ENCODE measurements at regions not wholly inside any gene's neighbourhood (a gene's known extent, or its start where the extent isn't known, plus 50 kb on each side); places are given as distances from the start of the nearest gene placed in this dataset.
"Not testable (repeated sequence)": the region's sequence is repeated elsewhere in the genome, so short reads cannot be mapped to it uniquely, and the experiment has no call there.

GRCh38 chr21:35281956-35282355, 232.9 kb upstream of the RUNX1 start:
- DNase-seq: no peak

- no peak for DNase-seq
Measured at GRCh38 chr21:35280231-35280630, 231.1 kb upstream of the RUNX1 start.

DNA sequence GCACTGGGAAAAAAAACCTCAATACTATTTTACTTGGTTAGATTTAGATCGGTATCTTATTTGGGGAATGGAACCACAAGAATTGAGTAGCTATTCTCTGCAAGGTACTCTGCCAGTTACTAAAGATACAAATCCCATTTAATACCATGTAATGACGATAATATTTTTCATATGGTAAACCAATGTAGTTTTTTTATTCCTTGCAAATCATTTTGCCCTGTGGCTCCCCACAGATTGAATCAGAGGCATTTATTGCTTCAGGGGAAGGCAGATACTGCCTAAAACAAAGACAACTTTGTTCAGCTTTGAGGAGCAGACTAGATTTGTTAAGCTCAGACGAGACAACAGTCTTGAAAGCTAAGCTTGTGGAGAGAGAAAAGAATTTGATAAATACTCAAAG, 226.7 kb upstream of the RUNX1 start:
- no peak for DNase-seq

- DNase-seq: no peak
Measured at GRCh38 chr21:35274923-35275322, 225.8 kb upstream of the RUNX1 start.

DNA sequence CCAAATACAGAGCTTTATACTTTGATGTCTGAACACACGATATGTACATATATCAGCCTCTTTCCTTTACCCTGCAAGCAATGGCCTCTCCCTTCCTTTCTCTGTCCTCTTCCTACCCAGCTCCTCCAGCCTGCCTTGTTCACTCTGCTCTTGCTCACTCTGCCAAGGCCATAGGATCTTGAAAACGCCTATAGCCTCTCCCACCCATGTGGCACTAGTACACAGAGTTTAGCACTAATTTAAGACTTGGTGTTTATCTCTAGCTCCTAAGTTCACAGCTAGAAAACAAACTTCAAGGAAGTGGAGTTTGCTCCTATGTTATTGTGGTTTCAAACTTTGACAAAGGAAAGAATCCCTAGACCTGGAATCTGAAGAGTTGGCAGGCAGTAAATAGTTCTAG, 225.0 kb upstream of the RUNX1 start:
- no peak for DNase-seq

DNA sequence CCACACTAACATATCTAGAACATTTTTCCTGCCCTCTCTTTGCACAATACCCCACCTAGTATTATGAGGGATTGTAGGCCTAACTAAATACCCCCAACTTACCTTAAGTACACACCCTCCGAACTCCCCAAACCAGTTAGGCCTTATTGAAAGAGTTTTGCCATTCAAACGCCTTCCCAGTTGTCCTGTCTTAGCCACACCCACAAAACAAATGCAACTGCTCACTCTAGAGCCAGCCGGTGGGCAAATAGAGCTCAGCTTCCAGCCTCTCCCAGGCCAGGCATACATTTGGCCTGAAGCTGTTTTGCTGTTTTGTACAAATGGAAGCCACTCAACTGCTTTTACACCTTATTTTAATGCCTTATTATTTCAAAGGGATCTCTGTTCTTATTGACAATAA, 224.2 kb upstream of the RUNX1 start:
- DNase-seq: peak; percentile 15

DNA sequence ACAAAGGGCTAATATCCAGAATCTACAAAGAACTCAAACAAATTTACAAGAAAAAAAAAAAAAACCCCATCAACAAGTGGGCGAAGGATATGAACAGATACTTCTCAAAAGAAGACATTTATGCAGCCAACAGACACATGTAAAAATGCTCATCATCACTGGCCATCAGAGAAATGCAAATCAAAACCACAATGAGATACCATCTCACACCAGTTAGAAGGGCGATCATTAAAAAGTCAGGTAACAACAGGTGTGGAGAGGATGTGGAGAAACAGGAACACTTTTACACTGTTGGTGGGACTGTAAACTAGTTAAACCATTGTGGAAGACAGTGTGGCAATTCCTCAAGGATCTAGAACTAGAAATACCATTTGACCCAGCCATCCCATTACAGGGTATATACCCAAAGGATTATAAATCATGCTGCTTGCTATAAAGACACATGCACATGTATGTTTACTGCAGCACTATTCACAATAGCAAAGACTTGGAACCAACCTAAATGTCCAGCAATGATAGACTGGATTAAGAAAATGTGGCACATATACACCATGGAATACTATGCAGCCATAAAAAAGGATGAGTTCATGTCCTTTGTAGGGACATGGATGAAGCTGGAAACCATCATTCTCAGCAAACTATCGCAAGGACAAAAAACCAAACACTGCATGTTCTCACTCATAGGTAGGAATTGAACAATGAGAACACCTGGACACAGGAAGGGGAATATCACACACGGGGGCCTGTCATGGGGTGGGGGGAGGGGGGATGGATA, 222.4 kb upstream of the RUNX1 start:
- DNase-seq: not testable (repeated sequence)

GRCh38 chr21:35268817-35269216, 219.7 kb upstream of the RUNX1 start:
- DNase-seq: no peak

GRCh38 chr21:35268261-35268660, 219.2 kb upstream of the RUNX1 start:
- DNase-seq: no peak

- no peak for DNase-seq
Measured at GRCh38 chr21:35266546-35266945, 217.4 kb upstream of the RUNX1 start.

- no peak for DNase-seq
Measured at GRCh38 chr21:35265170-35265877, 216.2 kb upstream of the RUNX1 start.

- DNase-seq: no peak
Measured at GRCh38 chr21:35259457-35259856, 210.4 kb upstream of the RUNX1 start.

DNA sequence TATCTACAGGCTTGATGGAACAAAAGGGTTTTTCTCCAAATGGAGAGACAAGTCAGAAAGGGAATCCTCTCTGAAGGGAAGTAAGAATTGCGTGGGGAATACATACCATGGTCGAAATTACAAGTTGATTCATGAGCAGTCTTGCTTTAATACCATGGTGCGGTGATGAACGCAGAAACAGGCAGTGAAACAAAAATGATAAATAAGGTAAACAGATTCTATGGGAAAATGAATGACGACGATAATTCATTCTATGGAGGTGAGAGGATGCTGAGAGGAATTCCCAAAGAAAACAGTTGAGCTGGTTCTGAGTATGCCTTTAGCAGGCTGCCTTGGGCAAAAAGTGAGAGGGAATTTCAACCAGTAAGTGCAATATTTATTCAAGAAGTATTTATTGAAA, 209.4 kb upstream of the RUNX1 start:
- no peak for DNase-seq

- peak; percentile 74 for DNase-seq
Measured at GRCh38 chr21:35257413-35257812, 208.3 kb upstream of the RUNX1 start.

- peak; percentile 92 for DNase-seq
Measured at GRCh38 chr21:35256468-35256988, 207.4 kb upstream of the RUNX1 start.

DNA sequence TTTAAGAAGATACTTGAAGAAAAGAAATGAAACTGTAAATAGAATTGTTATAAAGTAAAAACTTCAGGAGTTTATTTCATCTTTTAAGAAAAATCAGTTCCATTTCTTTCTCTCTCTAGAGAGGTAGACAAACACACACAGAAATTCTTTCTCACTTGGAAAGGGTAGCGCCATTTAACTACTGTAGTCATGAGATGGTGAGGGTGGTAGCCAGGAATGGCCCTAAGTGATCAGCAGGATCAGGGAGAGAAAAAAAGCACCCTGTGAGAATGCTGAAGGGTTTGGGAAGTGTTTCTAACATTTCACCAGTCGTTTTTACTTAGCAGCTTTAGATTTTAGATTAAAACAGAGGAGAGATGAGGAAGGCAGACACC, 205.7 kb upstream of the RUNX1 start:
- no peak for DNase-seq

- DNase-seq: no peak
Measured at GRCh38 chr21:35254006-35254764, 205.1 kb upstream of the RUNX1 start.

DNA sequence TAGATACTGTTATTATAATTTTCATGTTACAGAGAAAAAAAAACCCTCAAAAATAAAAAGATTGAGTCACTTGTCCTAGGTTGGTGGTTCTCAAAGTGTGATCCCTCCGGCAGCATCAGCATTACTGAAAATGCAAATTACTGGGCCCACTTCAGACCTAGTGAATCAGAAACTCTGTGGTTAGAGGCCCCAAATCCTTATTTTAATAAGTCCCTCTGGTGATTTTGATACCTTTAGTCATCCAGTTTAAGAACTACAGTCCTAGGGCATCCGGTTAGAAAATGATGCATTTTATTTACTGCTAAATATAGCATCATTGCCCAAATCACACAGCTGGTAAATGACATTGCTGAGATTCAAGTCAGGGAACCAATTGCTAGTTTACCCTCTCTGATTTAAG, 203.7 kb upstream of the RUNX1 start:
- no peak for DNase-seq

DNA sequence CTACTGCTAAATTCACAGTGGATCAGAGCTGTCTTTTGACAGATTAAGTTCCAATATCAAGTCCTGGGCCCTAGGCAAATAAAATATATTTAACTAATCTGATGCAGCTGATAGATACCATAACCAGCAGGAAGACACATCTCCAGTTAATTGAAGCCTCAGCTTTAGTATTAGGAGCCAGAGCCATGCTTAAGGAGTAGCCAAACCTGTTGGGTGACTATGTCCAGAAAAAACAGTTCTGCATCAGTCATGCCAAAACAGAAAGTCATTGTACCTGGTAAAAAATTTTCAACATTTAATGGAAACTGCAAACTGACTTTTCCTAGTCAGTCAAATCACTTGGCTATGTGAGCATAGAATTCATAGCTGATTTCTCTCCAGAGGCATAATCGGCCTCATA, 200.5 kb upstream of the RUNX1 start:
- no peak for DNase-seq

DNA sequence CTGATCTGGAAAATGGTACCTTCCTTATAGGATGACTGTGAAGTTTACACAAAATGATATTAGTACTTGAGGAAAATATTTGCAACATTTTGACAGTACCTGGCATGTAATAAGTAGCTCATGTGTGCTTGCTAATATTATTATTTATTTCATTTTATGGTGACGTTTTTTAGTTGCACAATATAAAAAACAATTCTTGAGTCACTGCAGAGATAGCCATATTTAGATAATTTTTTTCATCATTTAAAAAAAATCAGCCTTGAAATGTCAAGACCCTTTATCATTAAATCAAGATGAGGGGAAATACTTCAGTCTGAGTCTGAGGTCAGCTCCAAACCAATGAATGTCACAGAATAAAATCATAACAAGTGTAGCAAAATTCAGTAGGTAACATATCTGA, 196.8 kb upstream of the RUNX1 start:
- no peak for DNase-seq

DNA sequence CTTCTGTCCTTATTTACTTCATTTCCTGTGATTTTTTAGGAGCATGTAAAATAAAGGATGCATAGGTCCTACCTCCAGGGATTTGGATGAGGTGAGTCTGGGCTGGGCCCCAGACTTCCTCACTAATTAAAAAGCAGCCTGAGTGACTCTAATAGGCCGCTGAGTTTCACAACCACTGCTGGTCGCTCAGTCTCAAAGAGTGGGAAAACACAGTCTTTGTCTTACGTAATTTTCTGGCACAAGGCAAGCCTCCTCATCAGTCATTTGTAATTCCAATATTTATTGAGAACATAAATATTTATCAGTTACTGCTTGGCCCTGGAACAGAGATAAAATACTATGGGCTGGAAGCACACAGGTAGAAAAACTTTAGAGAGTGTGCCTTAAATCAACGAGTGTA, 195.4 kb upstream of the RUNX1 start:
- DNase-seq: no peak

DNA sequence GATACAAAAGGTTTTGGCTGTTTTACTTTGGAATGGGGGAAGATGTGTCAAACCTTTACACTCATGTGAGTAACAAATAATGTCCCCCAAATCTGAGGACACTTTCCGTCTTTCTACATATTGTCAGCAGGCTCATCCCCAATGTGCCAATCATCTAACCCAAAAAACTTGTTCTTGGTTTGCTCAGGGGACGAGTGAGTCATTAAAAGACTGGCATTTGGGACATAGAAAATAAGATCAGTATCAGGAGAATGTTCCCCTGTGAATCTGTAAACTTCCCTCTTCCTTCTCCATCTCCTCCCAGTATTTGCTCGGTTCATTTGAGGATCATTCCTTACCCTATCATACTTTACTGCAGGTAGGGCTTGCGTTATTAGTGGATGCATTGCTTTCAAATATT, 194.1 kb upstream of the RUNX1 start:
- DNase-seq: no peak

DNA sequence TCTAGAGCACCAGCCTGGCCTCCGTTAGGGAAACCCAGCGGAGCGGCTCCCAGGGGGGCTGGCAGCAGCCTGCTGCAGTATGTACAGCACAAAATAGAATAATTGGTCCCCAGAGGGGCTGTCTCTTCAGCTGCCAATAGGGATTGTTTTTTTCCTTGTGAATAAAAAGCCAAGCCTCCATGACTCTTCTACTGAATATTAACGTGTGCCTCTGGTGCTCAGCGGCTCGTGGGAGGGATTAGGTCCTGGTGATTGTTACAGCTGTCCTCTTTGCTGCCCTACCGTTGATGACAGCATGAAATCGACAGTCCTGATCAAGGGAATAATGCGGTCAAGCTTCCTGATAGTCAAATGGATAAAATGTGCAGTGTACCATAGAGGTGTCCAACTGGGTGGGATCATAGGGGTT, 190.7 kb upstream of the RUNX1 start:
- peak; percentile 94 for DNase-seq

DNA sequence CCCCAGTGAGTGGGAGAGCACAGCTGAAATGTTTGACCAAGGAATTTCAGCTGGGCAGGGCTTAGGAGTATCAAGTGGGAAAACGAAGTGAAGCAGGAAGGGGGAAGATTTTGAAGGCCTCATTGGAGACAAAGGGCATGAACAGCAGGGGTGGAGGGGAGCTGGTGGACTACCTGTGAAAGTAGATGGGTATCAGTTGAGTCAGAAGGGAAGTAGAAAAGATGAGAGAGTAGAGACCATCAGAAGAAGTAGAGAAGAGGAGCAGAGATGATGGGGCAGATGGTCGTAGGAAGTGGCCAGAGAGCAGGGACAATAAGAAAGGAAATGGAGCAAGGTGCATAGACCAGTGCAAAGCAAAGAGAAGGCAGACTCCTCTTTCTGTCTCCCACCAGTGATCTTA, 189.0 kb upstream of the RUNX1 start:
- DNase-seq: no peak
